Lower leg skin (tissue), 3 donors: ENCODE measurements at regions not wholly inside any gene's neighbourhood (a gene's known extent, or its start where the extent isn't known, plus 50 kb on each side); places are given as distances from the start of the nearest gene placed in this dataset.

Experiments used
- POLR2A ChIP-seq, 2 donors: fragments of 450-650 bp; IDR thresholded peaks; one replicate each; pipeline ENCODE4 v1.6.1; 2016 to 2017; ENCODE audit warnings: antibody characterized with exemption in 2 of 2, mild to moderate bottlenecking in 1 of 2, moderate library complexity in 1 of 2
- TF ChIP-seq, protein P1 (sequence below), 3 donors: fragments of 450-650 bp; IDR thresholded peaks; one replicate each; pipeline ENCODE4 v1.5.1; 2016; ENCODE audit warnings: antibody characterized with exemption in 3 of 3, mild to moderate bottlenecking in 3 of 3, moderate library complexity in 2 of 3

DNA sequence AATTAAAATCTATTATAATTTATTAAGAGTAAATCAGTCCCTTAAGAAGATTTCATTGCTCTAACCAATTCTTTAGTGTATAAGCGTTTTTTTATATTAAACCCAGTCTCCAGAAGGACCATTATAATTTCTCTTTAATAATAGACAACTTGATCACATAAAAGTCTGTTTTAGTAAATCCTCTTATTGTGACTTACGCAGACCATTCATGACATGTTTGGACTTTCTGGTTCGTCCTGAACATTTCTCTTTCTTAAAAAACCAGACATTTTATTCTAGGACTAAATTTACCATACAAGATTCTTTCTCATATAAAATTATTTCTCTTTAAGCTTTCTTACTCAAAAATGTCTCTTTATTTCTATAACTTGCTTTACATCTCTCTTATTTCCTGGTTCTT lies 196.2 kb upstream of the RAI14 start:
- TF ChIP-seq, protein P1, sequence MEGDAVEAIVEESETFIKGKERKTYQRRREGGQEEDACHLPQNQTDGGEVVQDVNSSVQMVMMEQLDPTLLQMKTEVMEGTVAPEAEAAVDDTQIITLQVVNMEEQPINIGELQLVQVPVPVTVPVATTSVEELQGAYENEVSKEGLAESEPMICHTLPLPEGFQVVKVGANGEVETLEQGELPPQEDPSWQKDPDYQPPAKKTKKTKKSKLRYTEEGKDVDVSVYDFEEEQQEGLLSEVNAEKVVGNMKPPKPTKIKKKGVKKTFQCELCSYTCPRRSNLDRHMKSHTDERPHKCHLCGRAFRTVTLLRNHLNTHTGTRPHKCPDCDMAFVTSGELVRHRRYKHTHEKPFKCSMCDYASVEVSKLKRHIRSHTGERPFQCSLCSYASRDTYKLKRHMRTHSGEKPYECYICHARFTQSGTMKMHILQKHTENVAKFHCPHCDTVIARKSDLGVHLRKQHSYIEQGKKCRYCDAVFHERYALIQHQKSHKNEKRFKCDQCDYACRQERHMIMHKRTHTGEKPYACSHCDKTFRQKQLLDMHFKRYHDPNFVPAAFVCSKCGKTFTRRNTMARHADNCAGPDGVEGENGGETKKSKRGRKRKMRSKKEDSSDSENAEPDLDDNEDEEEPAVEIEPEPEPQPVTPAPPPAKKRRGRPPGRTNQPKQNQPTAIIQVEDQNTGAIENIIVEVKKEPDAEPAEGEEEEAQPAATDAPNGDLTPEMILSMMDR (IDR thresholded peaks at IDR 0.05): no peak
- TF ChIP-seq POLR2A (IDR thresholded peaks at IDR 0.05): no peak
